Stimulated activated CD4-positive, alpha-beta T cell treated with anti-CD3 and anti-CD28 coated beads, Interleukin-2, amount 100 ng/mL, for 24 hours (primary cell): ENCODE measurements at regions not wholly inside any gene's neighbourhood (a gene's known extent, or its start where the extent isn't known, plus 50 kb on each side); places are given as distances from the start of the nearest gene placed in this dataset.
"Not testable (repeated sequence)": the region's sequence is repeated elsewhere in the genome, so short reads cannot be mapped to it uniquely, and the experiment has no call there.

ENCODE experiments used
- DNase-seq, 2 donors: peaks; one replicate each; pipeline ENCODE4 v3.0.0-alpha.2; 2020

DNA sequence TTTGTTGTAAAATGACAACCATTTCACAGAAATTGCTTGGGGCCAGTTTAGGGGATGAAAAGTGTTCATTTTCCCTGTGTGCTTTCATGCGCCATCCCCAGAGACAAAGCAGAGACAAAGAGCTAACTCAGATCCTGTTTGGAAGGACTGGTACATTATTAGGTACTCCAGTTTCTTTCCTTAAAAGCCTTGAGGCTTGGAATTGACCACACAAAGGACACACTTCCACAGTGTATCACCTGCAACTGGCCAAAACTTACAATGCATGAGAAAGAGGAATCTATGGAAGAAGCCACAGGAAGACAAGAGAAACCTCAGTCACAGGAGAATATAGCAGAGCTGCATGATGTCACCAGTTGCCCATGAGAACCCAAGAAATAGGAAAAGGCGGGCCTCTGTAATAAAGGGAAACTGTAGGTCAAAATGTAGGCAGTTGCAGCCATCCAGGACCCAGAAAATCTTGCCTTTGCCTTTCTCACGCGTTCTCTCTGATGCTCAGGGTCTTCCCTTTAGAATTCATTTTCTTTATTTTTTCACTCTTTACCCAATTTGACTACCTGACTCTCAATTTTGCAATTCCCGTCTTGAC is 339.0 kb downstream of the RMST start:
- no peak for DNase-seq

DNA sequence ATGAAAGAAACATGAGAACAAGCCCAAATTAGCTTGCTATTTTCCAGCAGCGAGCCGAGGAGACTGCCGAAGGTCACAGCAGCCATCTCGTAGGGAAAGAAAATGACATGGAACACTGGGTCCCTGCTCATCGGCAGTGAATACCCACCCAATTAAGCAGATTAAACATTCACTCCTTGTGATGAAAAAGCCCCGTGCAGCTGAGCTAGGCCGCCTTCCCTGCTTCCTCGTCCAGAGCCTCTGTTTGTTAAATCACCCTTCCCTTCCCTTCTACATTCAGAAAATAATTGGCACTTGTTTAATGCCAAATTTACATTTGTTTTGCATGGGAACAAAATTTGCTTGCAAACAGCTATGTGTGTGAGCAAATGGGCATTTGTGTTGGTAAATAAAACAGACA is 342.5 kb downstream of the RMST start:
- DNase-seq, result no peak

- DNase-seq, result no peak
These were observed 350.7 kb downstream of the RMST start for GRCh38 chr12:97813301-97813700.

DNA sequence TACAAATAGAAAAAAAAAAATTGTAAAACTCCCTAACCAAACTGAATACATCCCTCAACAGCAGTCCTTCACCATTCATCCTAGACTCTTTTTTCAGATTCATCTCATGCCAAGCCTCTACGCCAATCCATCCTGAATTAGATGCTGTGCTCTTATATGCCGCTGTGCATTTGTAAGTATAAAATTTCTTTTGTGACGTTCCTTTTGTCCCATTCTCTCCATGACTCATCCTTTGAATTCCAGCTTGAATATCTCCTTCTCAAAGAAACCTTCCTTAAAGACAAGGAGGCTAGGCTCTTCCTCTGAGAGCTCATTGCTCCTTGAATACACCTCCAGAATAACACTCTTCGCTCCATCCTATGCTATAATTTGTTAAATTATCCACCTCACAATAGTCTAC is 359.2 kb downstream of the RMST start:
- DNase-seq, result no peak

DNA sequence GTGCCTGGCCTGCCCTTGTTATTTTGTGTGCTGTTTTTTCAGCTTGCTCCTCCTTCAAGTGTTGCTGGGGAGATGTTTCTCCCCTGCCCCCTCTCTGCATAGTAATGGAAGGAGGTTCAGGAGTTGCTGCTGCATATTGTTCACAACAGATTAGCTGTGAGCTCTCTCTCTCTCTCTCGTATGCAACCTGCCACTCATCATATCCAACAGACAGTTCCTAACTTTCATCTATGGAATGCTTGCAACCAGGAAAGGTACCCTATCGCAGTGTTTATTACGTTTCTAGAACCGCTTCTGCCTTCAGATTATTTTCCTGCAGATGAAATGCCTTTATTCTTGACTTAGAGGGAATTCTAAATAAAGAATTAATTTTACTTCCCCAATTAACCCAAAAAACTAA is 372.9 kb downstream of the RMST start:
- no peak for DNase-seq

DNA sequence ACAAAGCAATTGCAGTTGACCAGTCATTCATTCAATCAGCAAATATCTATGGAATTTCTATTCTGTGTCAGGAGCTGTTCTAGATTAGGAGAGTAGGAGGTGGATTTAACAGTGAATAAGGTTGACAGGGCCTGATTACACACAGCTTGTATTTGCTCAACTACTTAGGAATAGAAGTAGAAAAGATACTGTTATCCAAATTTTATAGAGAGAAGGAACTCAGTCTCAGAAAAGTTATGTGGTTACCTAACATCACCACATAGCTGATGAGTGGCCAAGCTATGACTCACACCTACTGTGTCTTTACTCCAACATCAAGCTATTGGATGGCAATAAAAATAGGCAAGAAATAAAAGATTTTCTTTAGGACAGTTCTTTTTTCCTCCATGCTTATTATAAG is 374.8 kb downstream of the RMST start:
- no peak for DNase-seq

GRCh38 chr12:97848051-97848450 is 385.4 kb downstream of the RMST start:
- no peak for DNase-seq

GRCh38 chr12:97854477-97854876 is 391.9 kb downstream of the RMST start:
- no peak for DNase-seq

DNA sequence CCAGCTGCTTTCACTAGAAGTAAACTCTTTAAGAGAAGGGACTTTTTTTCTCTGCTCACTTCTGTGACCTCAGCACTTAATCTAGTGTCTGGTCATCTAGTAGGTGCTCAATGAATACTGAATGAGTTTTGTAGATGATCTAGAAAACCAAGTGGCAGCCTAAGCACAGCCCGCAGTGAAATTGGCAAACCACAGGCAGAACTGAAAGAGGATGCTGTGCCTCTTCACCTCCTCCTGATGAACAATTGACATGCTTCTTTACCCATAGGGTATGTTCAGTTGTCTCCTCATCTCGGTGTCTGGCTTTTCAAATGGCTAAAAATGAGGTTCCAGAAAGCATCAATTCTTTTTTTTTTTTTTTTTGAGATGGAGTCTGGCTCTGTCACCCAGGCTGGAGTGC is 399.5 kb downstream of the RMST start:
- DNase-seq, result no peak

DNA sequence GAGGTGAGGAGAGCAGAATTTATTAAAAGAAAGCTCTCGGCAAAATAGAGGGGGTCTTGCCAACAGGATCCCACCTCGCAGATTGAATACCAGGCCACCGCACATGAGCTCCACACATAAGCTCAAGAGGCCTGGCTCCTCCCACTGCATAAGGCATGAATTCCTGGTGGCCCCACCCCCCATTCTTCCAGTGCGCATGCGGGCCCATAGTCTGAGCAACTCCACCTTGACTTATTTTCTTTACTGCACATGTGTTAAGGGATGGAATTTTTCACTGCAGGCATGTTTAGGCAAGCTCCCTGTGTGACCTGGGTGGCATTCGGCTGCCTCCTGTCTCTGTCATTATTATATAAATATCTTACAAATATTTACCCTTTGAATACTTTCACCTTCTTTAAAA is 412.5 kb downstream of the RMST start:
- DNase-seq, result no peak

DNA sequence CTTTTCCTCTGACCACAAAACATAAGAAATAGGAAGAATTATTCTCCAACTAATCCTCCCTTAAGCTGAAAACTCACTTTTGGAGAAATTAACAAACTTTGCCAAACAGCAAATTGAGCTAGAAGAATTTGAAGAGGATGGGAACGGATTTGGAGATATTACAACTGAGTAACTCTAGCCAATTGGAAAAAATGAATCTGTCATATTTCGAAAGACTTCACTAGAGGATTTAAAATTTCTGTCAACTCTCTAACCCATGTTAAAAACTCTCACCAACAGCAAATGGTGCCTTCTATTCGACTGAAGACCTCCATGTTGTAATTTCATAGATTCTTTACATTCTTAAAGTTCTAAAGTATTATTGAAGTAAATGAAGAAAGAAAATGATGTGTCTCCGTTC is 414.2 kb downstream of the RMST start:
- no peak for DNase-seq

GRCh38 chr12:97877404-97877803 is 414.8 kb downstream of the RMST start:
- DNase-seq, result no peak

- DNase-seq, result no peak
These were observed 424.0 kb downstream of the RMST start for GRCh38 chr12:97886511-97887176.

- DNase-seq, result not testable (repeated sequence)
These were observed 435.3 kb downstream of the RMST start for GRCh38 chr12:97897881-97898280.

DNA sequence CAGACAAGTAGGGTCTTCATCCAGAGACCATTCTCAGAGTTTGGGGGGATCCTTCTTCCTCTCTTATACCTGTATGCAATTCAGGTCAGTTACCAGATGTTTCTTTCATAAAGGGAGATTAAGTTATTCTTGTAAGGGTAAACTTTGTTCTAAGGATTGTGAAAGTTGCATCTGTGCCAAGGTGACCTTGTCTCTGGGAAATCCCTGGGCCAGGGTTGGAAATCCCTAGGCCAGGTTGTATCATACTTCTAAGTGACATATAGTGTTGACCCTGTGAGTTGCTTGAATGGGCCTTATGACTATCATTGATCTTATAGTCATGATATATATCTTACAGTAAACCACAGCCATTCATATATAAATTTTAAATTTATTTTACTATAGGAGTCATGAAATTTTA is 436.9 kb downstream of the RMST start:
- DNase-seq, result no peak

DNA sequence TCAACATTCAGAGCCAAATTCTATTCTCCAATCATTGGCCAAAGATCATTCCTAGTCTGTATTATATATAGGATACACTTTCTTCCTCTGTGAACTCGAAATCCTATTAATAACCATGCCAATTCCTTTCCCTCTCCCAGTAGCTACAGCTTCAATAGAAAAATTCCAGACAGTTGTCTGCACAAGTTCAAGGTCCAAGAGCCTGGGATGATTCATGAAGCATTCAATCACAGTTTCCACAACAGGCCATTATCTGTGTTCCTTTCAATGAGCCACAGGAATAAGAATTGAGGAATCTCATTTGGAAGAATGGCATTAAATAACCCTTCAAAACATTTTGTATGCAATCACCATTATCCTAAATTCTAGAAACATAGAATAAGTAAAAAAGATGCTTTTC is 437.4 kb downstream of the RMST start:
- DNase-seq, result no peak

- no peak for DNase-seq
These were observed 440.8 kb downstream of the RMST start for GRCh38 chr12:97903356-97903755.

GRCh38 chr12:97907504-97907903 is 444.9 kb downstream of the RMST start:
- DNase-seq, result no peak

DNA sequence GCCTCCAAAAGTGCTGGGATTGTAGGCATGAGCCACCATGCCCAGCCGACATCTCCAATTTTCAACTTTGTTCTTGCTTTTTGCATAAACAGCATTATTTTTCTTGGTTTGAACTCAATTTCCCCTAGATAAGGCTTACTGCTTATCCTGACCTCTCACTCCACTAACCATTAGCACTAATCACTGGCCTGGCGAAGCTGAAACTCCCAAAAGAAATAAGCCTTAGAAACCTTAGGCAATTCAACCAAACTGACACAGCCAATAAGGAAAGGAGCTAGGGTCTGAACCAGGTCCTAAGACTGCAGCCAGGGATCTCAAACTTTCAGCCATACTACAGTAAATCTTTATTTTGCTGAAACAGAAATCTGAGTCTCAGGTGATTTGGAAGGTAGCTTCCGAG is 448.0 kb downstream of the RMST start:
- no peak for DNase-seq

DNA sequence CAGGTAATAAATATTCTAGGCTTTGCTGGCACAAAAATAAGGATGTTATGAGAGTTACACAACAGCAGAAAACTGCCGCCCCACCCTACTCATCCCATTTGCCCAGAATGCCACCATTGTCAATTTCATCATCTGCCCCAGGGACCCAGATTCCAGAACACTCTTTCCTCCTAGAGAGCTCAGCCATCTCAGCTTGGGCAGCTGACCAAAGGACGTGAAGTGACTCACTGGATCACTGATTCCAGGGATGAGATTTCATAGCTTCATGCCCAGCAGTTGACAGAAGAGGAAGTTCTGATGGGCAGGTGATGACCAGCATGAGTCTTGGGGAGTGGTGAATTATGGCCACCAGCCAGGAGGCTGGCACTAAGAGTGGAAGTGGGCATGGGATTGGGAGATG is 450.3 kb downstream of the RMST start:
- DNase-seq, result no peak

DNA sequence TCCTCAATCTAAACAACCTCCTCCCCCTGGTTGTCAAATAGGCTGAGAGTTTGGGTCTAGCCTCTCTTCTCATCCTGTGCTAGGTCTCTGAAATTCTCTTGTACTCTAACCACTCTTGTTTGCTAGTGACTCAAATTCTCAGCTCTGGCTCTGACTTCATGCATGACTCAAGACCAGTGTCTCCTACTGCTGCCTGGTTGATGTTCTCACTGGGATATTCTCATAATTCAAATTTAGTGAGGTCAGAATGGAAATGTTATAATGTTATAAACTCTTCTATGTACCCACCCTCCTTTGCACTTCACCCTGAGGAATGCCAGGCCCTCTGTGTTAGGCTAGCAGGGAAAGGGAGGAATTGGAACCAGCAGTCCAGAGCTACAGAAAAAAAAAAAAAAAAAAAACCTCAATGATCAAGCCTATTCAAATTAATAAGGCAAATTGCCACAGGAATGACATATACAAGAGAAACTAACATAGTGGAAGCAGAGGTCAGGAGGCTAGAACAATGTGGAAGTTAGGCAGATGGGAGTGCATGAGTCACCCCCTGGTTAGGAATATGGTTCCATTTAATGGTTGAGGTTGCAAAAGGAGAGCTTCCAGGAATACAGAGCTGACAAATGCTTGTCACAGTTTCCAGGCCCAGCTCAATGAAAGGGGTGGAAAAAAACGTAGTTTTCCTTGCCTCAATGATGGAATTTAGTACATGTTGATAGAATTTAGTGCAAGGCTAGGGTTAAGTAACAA is 459.5 kb downstream of the RMST start:
- no peak for DNase-seq

- DNase-seq, result no peak
These were observed 460.9 kb downstream of the RMST start for GRCh38 chr12:97923546-97923945.

DNA sequence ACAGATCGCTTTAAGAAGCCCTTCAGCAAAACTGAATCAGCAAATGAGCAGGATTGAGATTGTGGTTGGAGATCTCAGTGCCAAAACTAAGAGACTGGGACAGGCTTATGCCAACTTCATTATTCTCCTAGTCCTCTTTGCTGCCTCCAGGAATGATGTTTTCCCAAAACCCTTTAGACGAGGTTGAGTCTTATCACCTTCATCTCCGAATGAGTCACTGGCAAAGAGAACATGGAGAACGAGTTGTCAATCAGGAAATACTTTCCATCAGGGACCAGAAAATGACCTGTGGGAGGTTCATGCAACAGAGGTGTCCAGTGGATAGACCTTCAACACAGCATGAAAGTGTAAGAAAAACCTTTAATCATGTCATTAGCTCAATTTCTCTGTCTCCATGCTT is 461.5 kb downstream of the RMST start:
- DNase-seq, result no peak

- no peak for DNase-seq
These were observed 465.4 kb downstream of the RMST start for GRCh38 chr12:97927977-97928376.

DNA sequence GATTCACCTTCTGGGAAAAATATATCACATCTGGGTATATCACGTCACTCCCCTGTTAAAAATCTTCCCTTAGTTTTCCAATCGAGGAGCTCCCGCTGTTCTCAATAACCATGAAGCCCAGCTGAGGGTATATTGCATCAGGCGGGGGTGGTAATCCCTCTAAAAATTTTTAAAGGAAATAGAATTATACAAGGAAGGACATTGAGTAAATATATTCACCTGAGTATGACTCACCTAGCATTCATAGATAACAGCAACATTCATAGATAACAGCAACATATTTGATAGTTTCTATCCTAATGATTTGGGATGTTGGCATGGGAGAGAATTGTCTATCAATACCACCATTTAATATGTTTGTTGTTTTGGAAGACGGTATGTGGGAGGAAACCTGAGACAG is 473.6 kb downstream of the RMST start:
- DNase-seq, result no peak
